ENCODE measurements at regions not wholly inside any gene's neighbourhood (a gene's known extent, or its start where the extent isn't known, plus 50 kb on each side); places are given as distances from the start of the nearest gene placed in this dataset.
A peak's percentile ranks its signal among the peaks of the same experiment; 100 is the strongest.

GRCh38 chr6:95142661-95143335 lies 434.5 kb upstream of the MANEA start:
- no peak for DNase-seq

- DNase-seq = no peak
Observed at GRCh38 chr6:95143408-95144180, 433.7 kb upstream of the MANEA start.

- no peak for DNase-seq
Observed at GRCh38 chr6:95145457-95145856, 431.9 kb upstream of the MANEA start.

- no peak for DNase-seq
Observed at GRCh38 chr6:95159557-95159956, 417.8 kb upstream of the MANEA start.

GRCh38 chr6:95169775-95170174 lies 407.6 kb upstream of the MANEA start:
- no peak for DNase-seq

- no peak for DNase-seq
Observed at GRCh38 chr6:95175927-95176675, 401.2 kb upstream of the MANEA start.

GRCh38 chr6:95185874-95186273 lies 391.5 kb upstream of the MANEA start:
- DNase-seq = no peak

- no peak for DNase-seq
Observed at GRCh38 chr6:95186710-95187109, 390.6 kb upstream of the MANEA start.

GRCh38 chr6:95197590-95197989 lies 379.7 kb upstream of the MANEA start:
- DNase-seq = no peak

GRCh38 chr6:95203153-95203754 lies 374.1 kb upstream of the MANEA start:
- peak; percentile 29 for DNase-seq

- DNase-seq = no peak
Observed at GRCh38 chr6:95204178-95204577, 373.2 kb upstream of the MANEA start.

- no peak for DNase-seq
Observed at GRCh38 chr6:95208621-95209020, 368.7 kb upstream of the MANEA start.

GRCh38 chr6:95209074-95209473 lies 368.3 kb upstream of the MANEA start:
- DNase-seq = no peak

GRCh38 chr6:95216555-95216954 lies 360.8 kb upstream of the MANEA start:
- DNase-seq = no peak

GRCh38 chr6:95227351-95227750 lies 350.0 kb upstream of the MANEA start:
- DNase-seq = no peak

- DNase-seq = no peak
Observed at GRCh38 chr6:95228636-95229035, 348.7 kb upstream of the MANEA start.

GRCh38 chr6:95230071-95230740 lies 347.1 kb upstream of the MANEA start:
- no peak for DNase-seq

GRCh38 chr6:95231416-95231815 lies 345.9 kb upstream of the MANEA start:
- DNase-seq = no peak

- no peak for DNase-seq
Observed at GRCh38 chr6:95232446-95232845, 344.9 kb upstream of the MANEA start.

GRCh38 chr6:95233879-95234278 lies 343.5 kb upstream of the MANEA start:
- DNase-seq = no peak

GRCh38 chr6:95240514-95240913 lies 336.8 kb upstream of the MANEA start:
- no peak for DNase-seq

GRCh38 chr6:95242560-95242959 lies 334.8 kb upstream of the MANEA start:
- no peak for DNase-seq

- DNase-seq = no peak
Observed at GRCh38 chr6:95243053-95243452, 334.3 kb upstream of the MANEA start.

Measured in activated CD4-positive, CD25-positive, alpha-beta regulatory T cell treated with anti-CD3 and anti-CD28 coated beads, Interleukin-2, amount 50 U/mL, for 72 hours (primary cell).